SKM-1 treated with dmso at 0.1 percent for 144 hours (cell line): ENCODE measurements at regions not wholly inside any gene's neighbourhood (a gene's known extent, or its start where the extent isn't known, plus 50 kb on each side); places are given as distances from the start of the nearest gene placed in this dataset.
A peak's percentile ranks its signal among the peaks of the same experiment; 100 is the strongest.
"Not testable (repeated sequence)": the region's sequence is repeated elsewhere in the genome, so short reads cannot be mapped to it uniquely, and the experiment has no call there.

Experiments
- DNase-seq: peaks from one replicate; lab custom pipeline; 2025; ENCODE audit not compliant: unreplicated experiment; lab: John Stamatoyannopoulos, UW

- no peak for DNase-seq
Measured at GRCh38 chr12:58701536-58701935, 218.8 kb downstream of the LRIG3 start.

- no peak for DNase-seq
Measured at GRCh38 chr12:58703866-58704265, 216.4 kb downstream of the LRIG3 start.

- DNase-seq: not testable (repeated sequence)
Measured at GRCh38 chr12:58704770-58705169, 215.5 kb downstream of the LRIG3 start.

GRCh38 chr12:58710901-58711300 lies 209.4 kb downstream of the LRIG3 start:
- DNase-seq: no peak

GRCh38 chr12:58711974-58712373 lies 208.3 kb downstream of the LRIG3 start:
- no peak for DNase-seq

GRCh38 chr12:58712976-58713375 lies 207.3 kb downstream of the LRIG3 start:
- no peak for DNase-seq

- no peak for DNase-seq
Measured at GRCh38 chr12:58719161-58719560, 201.1 kb downstream of the LRIG3 start.

- no peak for DNase-seq
Measured at GRCh38 chr12:58720421-58720820, 199.9 kb downstream of the LRIG3 start.

GRCh38 chr12:58725400-58726105 lies 194.8 kb downstream of the LRIG3 start:
- DNase-seq: no peak

- DNase-seq: peak; percentile 12
Measured at GRCh38 chr12:58727521-58727920, 192.8 kb downstream of the LRIG3 start.

- DNase-seq: no peak
Measured at GRCh38 chr12:58728397-58728796, 191.9 kb downstream of the LRIG3 start.

- DNase-seq: no peak
Measured at GRCh38 chr12:58731096-58731495, 189.2 kb downstream of the LRIG3 start.

GRCh38 chr12:58732894-58733293 lies 187.4 kb downstream of the LRIG3 start:
- no peak for DNase-seq

- no peak for DNase-seq
Measured at GRCh38 chr12:58741226-58741625, 179.1 kb downstream of the LRIG3 start.

GRCh38 chr12:58745348-58746125 lies 174.8 kb downstream of the LRIG3 start:
- no peak for DNase-seq

- no peak for DNase-seq
Measured at GRCh38 chr12:58747533-58747932, 172.8 kb downstream of the LRIG3 start.

GRCh38 chr12:58750484-58750883 lies 169.8 kb downstream of the LRIG3 start:
- DNase-seq: no peak

- peak; percentile 3 for DNase-seq
Measured at GRCh38 chr12:58757422-58757821, 162.9 kb downstream of the LRIG3 start.

GRCh38 chr12:58759745-58760144 lies 160.6 kb downstream of the LRIG3 start:
- not testable (repeated sequence) for DNase-seq

GRCh38 chr12:58761308-58761707 lies 159.0 kb downstream of the LRIG3 start:
- DNase-seq: no peak

GRCh38 chr12:58764100-58764953 lies 156.0 kb downstream of the LRIG3 start:
- DNase-seq: no peak

GRCh38 chr12:58765076-58765475 lies 155.2 kb downstream of the LRIG3 start:
- DNase-seq: no peak
